T-helper 17 cell (primary cell): ENCODE measurements at regions not wholly inside any gene's neighbourhood (a gene's known extent, or its start where the extent isn't known, plus 50 kb on each side); places are given as distances from the start of the nearest gene placed in this dataset.

ENCODE experiments used
- ATAC-seq: fragments of 150-1000 bp; cut with Tn5 transposase; 2 replicates; pipeline ENCODE4 v1.10.0; 2021; ENCODE audit warnings: mild to moderate bottlenecking, moderate library complexity
- DNase-seq, 3 donors: peaks; one replicate each; pipeline versions ENCODE4 v3.0.0 to v3.0.0-alpha.2; 2020 to 2021
- H3K9me3 ChIP-seq: one replicate; pipeline ENCODE4 v1.7.0; 2013; ENCODE audit warnings: low read length, mild to moderate bottlenecking; ENCODE audit not compliant: control insufficient read depth, poor library complexity, severe bottlenecking
- H3K27ac Mint-ChIP-seq: one replicate; pipeline ENCODE4 v1.8.0; 2022; ENCODE audit warnings: mild to moderate bottlenecking, moderate library complexity, mixed read lengths
- H3K27me3 Mint-ChIP-seq: one replicate; pipeline ENCODE4 v1.8.0; 2022; ENCODE audit warnings: mixed read lengths
- H3K36me3 Mint-ChIP-seq: one replicate; pipeline ENCODE4 v1.8.0; 2022; ENCODE audit warnings: low read depth, mixed read lengths
- H3K4me1 Mint-ChIP-seq: one replicate; pipeline ENCODE4 v1.8.0; 2022; ENCODE audit warnings: mild to moderate bottlenecking, mixed read lengths
- H3K4me3 Mint-ChIP-seq: one replicate; pipeline ENCODE4 v1.8.0; 2022; ENCODE audit warnings: mild to moderate bottlenecking, moderate library complexity, mixed read lengths

DNA sequence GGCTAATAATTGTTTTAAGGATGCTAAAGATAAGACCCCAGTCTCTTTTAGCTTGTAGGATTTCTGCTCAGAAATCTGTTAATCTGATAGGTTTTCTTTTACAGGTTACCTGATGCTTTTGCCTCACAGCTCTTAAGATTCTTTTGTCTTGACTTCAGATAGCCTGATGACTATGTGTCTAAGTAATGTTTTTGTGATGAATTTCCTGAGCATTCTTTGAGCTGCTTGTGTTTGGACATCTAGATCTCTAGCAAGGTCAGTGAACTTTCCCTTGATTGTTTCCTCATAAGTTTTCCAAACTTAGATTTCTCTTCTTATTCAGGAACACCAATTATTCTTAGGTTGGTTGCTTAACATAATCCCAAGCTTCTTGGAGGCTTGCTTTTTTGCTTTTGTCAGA lies 104.1 kb downstream of the ZNF518B start:
- H3K36me3 Mint-ChIP-seq = peaks cover 4% of the 10 kb centered on the region
- no peak overlapping the region for H3K27ac Mint-ChIP-seq
- no peaks in the 10 kb centered on the region for H3K4me1 Mint-ChIP-seq
- no peaks in the 10 kb centered on the region for H3K9me3 ChIP-seq
- ATAC-seq (no peak), DNase-seq (no peak)
- H3K27me3 Mint-ChIP-seq = peaks cover 25% of the 10 kb centered on the region
- H3K4me3 Mint-ChIP-seq = no peak overlapping the region

DNA sequence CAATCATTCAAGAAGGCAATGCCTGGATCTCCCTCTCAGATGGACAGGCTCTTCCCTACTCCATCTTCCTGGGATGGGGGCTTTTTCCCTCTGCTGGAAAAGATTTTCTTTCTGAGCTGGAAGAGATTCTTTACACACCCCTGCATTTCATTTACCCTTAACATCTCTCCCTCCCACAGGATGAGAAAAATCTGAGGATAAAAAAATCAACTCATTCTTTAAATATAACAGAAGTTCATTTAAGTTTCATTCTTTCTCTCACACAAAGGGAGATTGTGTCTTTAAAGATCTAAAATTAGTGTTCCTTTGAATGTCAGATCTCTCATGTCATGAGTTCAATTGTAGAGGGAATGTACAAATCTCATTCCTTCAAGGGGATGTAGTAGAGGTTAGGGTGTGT lies 109.0 kb downstream of the ZNF518B start:
- Mint-ChIP-seq H3K27me3 (peaks cover 20% of the 10 kb centered on the region), H3K27ac (no peak overlapping the region), H3K36me3 (no peaks in the 10 kb centered on the region), H3K4me1 (no peaks in the 10 kb centered on the region), H3K4me3 (no peak overlapping the region)
- no peak for ATAC-seq
- H3K9me3 ChIP-seq = no peaks in the 10 kb centered on the region
- DNase-seq = no peak

DNA sequence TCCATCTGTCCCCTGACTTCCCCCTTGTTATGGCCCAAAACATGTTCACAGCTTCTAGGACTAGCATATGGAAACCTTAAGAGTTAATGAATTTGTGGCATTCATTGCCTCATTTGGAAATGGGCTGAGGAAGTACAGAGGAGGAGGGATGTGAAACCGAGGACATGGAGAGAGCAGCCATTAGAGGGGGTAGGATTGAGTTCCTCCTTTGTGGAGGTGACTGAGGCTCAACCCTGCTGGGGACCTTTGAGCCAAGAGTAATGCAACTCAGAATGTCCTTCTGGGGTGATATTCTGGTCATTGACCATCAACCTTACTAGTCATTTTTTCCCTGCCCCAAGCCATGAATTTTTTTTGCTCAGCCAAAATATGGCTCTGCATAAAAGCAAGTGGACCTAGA lies 109.4 kb downstream of the ZNF518B start:
- H3K36me3 Mint-ChIP-seq = no peaks in the 10 kb centered on the region
- no peak overlapping the region for H3K27ac Mint-ChIP-seq
- DNase-seq (no peak), ATAC-seq (no peak)
- H3K4me3 Mint-ChIP-seq = no peak overlapping the region
- H3K9me3 ChIP-seq = no peaks in the 10 kb centered on the region
- H3K4me1 Mint-ChIP-seq = no peaks in the 10 kb centered on the region
- H3K27me3 Mint-ChIP-seq = peaks cover 20% of the 10 kb centered on the region

DNA sequence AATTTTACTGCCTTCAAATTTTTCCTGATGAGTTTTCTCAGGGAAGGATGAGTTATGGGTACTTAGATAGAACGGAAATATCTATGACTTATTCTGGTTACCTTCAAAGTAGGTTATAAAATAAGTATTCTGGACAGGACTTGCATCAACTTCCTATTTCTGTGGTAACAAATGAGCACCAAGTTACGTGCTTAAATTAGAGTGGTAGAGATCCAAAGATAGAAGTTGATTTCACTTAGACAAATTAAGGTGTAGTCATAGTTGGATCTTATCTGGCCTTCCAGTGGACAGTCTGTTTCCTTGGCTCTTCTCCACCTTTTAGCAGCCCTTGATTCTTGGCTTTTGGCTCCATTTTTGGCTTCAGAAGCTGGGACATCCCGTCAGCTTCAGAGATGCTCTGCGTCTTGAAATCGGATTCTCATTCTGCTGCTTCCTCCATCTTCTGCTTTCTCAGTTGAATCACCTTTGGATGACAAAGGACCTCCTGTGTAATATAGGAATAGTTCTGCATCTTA lies 109.9 kb downstream of the ZNF518B start:
- Mint-ChIP-seq H3K4me1 (no peaks in the 10 kb centered on the region), H3K27ac (no peak overlapping the region), H3K27me3 (peaks cover 25% of the 10 kb centered on the region), H3K4me3 (no peak overlapping the region), H3K36me3 (no peaks in the 10 kb centered on the region)
- H3K9me3 ChIP-seq = no peaks in the 10 kb centered on the region
- DNase-seq = no peak
- ATAC-seq = no peak

DNA sequence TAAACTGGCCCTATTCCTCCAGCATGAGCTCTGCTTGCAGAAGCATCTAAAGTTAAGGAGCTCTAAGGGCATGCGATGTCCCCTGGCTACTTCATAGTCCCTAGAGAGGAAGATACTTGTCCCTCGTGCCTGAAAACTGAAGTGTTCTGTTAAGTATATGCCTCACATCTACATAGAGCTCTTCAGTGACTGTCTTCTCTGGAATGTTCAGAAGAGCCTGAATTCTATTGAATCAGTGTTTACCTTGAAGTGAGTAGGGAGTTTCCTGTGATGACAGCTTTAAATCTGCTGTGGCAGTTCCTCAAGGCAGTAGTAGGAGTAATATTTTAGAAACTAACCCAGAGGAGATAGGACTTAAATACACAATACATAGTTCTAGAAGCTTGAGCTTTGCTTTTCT lies 111.2 kb downstream of the ZNF518B start:
- ATAC-seq = no peak
- Mint-ChIP-seq H3K4me1 (no peaks in the 10 kb centered on the region), H3K27me3 (peaks cover 20% of the 10 kb centered on the region), H3K27ac (no peak overlapping the region), H3K4me3 (no peak overlapping the region), H3K36me3 (no peaks in the 10 kb centered on the region)
- no peak for DNase-seq
- H3K9me3 ChIP-seq = no peaks in the 10 kb centered on the region

DNA sequence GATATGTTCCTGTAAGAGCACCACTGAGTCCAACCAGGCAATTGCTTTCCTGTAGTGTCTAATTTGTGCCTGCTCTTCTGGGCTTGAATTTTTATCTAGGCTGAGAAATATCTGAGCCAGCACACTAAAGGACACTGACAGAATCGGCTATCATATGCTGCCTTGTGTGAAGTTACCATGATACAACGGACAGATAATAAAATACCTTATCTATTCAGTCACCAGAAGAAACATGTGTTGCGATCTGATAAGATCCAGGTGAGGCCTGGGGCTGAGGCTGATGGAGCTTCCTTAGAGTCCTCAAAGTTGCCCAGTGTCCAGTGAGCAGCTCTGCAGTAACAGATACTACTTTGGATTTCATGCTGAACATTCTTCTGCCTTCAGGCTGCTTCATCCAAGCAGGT lies 111.8 kb downstream of the ZNF518B start:
- H3K9me3 ChIP-seq = no peaks in the 10 kb centered on the region
- Mint-ChIP-seq H3K27ac (no peak overlapping the region), H3K4me3 (no peak overlapping the region), H3K4me1 (no peaks in the 10 kb centered on the region), H3K36me3 (no peaks in the 10 kb centered on the region), H3K27me3 (peaks cover 19% of the 10 kb centered on the region)
- ATAC-seq (no peak), DNase-seq (no peak)

DNA sequence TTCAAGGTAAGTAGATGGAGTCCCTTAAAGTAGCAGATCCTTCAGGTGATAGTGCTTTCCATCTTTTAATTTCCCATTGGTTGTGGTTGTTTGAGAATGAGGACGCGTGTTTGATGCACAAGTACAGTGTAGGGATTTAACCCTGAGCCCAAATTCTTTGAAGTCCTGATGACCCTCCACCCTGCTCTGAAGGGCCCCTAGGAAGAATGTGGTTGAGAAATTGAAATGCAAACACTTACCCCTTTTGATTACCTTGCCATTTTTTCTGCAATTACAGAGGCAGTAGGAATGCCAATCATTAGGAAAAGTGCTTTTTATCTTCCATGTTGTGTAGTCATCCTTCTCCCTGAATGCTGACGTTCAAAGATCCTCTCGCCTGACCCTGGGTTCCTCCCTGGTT lies 112.4 kb downstream of the ZNF518B start:
- Mint-ChIP-seq H3K27ac (no peak overlapping the region), H3K27me3 (peaks cover 23% of the 10 kb centered on the region), H3K4me1 (no peaks in the 10 kb centered on the region), H3K4me3 (no peak overlapping the region), H3K36me3 (no peaks in the 10 kb centered on the region)
- no peaks in the 10 kb centered on the region for H3K9me3 ChIP-seq
- ATAC-seq = no peak
- DNase-seq = no peak

DNA sequence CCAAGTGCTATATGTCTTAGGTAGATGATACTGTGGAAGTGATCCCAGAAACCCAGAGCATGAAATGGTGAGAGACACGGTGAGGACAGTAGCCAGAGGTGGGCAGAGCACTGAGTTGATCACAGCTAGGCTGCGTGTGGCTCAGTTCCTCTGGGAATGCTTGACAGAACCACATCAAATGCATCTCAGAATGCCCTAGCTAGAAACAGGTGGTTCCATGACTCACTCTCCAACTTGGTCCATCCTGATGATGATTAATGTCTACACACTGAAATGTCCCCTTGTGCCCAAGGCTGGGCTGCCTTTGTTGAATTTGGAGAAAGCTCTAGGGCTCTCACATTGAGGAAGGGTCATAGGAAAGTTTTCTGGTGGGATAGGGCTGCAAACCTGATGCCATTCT lies 113.6 kb downstream of the ZNF518B start:
- H3K27ac Mint-ChIP-seq = no peak overlapping the region
- peaks cover 21% of the 10 kb centered on the region for H3K27me3 Mint-ChIP-seq
- DNase-seq = no peak
- no peaks in the 10 kb centered on the region for H3K36me3 Mint-ChIP-seq
- no peaks in the 10 kb centered on the region for H3K9me3 ChIP-seq
- ATAC-seq = no peak
- no peak overlapping the region for H3K4me3 Mint-ChIP-seq
- no peaks in the 10 kb centered on the region for H3K4me1 Mint-ChIP-seq

DNA sequence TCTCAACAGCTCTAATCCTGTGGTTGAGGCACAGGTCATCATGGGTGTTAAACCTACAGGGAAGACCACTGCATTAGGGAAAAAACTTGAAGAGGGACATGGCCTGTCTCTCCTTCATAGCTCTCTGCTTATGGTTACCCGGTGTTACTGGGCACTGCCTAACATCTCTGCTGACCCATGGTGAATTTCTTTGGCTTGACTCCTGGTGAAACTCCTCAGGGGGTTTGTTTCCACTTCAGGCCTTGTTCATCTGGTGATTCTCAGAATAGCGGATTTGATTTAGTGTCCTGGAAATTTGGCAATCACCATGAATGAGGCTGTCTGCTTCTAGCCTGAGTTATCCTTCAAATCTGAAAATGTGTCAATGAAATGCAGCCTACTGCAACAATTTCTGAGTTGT lies 114.4 kb downstream of the ZNF518B start:
- H3K27ac Mint-ChIP-seq = no peak overlapping the region

DNA sequence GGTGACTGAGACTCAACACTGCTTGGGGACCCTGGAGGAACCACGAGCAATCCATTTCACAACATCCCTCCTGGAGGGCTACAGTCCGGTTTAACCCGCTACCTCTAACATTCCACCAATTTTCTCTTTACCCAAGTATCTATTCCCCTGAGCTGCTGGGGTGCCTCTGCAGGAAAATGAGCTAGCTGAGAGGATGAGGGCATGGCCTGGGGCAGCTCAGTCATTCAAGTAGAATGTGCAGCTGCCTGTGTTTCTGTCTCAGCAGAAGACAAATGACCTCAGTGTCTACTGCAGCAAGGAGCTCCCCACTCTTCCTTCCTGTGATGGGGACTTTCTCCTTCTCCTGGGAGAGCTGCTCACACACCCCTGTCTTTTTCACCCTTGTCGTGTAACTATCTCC lies 120.8 kb downstream of the ZNF518B start:
- no peak overlapping the region for H3K4me3 Mint-ChIP-seq
- H3K27ac Mint-ChIP-seq = no peak overlapping the region
- H3K27me3 Mint-ChIP-seq = peaks cover 48% of the 10 kb centered on the region
- DNase-seq = no peak
- H3K36me3 Mint-ChIP-seq = no peaks in the 10 kb centered on the region
- ATAC-seq = no peak
- H3K4me1 Mint-ChIP-seq = no peaks in the 10 kb centered on the region
- H3K9me3 ChIP-seq = no peaks in the 10 kb centered on the region

More for the DNA sequence above, 114.4 kb downstream of the ZNF518B start:
- no peak for ATAC-seq
- Mint-ChIP-seq H3K27me3 (peaks cover 29% of the 10 kb centered on the region), H3K4me3 (no peak overlapping the region), H3K36me3 (no peaks in the 10 kb centered on the region), H3K4me1 (no peaks in the 10 kb centered on the region)
- no peaks in the 10 kb centered on the region for H3K9me3 ChIP-seq
- no peak for DNase-seq

DNA sequence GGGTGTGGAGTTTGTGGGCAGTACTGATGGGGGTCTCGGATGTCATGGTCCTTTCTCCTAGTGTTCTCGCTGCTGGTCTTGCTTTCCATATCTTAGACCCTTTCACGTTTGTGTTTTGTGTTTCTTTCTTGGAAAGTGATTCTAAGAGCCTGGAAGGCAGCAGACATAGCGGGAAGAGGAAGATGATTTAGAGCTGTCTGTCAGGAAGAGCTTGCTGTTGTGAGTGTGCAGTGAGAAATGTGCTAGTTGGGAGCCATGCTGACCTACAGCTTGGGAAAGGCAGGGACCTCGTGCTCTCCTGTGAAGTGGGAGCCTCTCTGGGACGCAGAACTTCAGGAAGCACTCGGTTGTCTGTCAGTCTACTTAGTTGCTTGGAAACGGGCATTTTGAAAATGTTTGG lies 122.2 kb downstream of the ZNF518B start:
- DNase-seq (no peak), ATAC-seq (no peak)
- Mint-ChIP-seq H3K4me1 (no peaks in the 10 kb centered on the region), H3K27me3 (peaks cover 47% of the 10 kb centered on the region), H3K4me3 (no peak overlapping the region), H3K27ac (no peak overlapping the region), H3K36me3 (no peaks in the 10 kb centered on the region)
- no peaks in the 10 kb centered on the region for H3K9me3 ChIP-seq

DNA sequence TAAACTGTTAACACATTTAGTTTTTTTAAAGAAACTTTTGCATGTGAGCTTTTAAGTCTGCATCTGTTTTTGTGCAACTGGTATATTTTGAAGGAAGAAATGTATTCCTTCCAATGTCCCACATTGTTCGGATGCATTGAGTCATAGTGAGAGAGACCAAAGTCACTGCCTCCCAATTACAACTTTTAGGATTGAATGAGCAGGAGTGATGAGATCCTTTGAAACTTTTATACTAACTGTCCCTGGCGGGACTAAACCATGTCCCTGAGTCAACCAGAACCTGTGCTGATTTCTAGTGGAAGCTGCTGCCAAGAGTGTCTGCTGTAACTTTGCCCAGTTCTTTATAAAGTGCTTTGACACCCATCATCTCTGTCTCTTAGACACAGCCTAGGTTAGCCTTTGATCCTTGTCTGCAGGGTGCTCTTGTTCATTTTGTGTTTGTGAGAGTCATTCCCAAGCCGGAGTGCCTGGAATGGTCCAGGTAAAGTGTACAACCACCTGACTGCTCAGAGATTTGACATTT lies 122.7 kb downstream of the ZNF518B start:
- ATAC-seq (no peak), DNase-seq (no peak)
- no peak overlapping the region for H3K4me3 Mint-ChIP-seq
- no peaks in the 10 kb centered on the region for H3K9me3 ChIP-seq
- no peaks in the 10 kb centered on the region for H3K4me1 Mint-ChIP-seq
- peaks cover 44% of the 10 kb centered on the region for H3K27me3 Mint-ChIP-seq
- H3K36me3 Mint-ChIP-seq = no peaks in the 10 kb centered on the region
- no peak overlapping the region for H3K27ac Mint-ChIP-seq

DNA sequence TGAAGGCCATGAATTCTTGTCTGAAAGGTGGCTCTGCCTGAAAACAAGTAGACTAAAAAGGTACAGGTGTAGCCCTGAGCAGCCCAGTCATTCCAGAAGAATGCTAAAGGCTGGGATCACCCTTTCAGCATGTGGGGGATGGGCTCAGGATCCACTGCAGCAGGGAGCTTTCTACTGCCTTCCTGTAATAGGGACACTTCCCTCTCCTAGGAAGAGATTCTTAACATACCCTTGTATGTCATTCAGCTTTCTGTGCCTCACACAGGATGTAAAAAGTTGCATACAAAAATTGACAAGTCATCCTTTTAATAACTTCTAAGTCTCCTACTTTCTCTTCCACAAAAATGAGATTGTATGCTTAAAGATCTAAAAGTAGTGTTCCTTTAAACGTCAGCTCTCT lies 123.3 kb downstream of the ZNF518B start:
- Mint-ChIP-seq H3K27ac (no peak overlapping the region), H3K4me1 (no peaks in the 10 kb centered on the region), H3K4me3 (no peak overlapping the region), H3K27me3 (peaks cover 43% of the 10 kb centered on the region), H3K36me3 (no peaks in the 10 kb centered on the region)
- DNase-seq = no peak
- no peaks in the 10 kb centered on the region for H3K9me3 ChIP-seq
- no peak for ATAC-seq

DNA sequence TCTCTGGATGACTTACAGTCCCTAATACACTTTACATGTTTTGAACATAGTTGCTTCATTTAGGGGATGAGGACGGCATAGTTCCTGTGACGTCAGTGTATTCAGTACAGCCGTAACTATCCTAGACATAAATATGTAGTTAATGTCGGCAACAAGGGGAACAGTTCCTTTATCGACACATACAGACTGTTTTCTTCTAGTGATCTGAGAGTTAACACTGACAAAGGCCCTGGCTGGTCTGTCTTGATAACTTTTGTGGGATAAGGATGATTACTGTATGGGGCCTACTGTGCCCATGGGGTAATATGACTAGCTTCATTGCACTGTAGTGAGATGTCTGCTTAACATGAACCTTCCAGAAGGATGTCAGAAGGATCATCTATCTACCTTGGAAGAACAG lies 131.2 kb downstream of the ZNF518B start:
- H3K4me1 Mint-ChIP-seq = no peaks in the 10 kb centered on the region
- H3K4me3 Mint-ChIP-seq = no peak overlapping the region
- DNase-seq = no peak

More for the DNA sequence above, 131.2 kb downstream of the ZNF518B start:
- Mint-ChIP-seq H3K36me3 (no peaks in the 10 kb centered on the region), H3K27me3 (no peaks in the 10 kb centered on the region), H3K27ac (no peak overlapping the region)
- no peaks in the 10 kb centered on the region for H3K9me3 ChIP-seq
- no peak for ATAC-seq
